ENCODE measurements at regions not wholly inside any gene's neighbourhood (a gene's known extent, or its start where the extent isn't known, plus 50 kb on each side); places are given as distances from the start of the nearest gene placed in this dataset.

GRCh38 chr17:6184508-6184907 lies 114.3 kb downstream of the WSCD1 start:
- WGBS, 2 experiments (ENCODE audit: extremely low coverage in 1 of 2, insufficient coverage in 1 of 2, insufficient read length in 1 of 2, insufficient replicate concordance in 2 of 2, low coverage in 1 of 2, low lambda C conversion rate in 2 of 2, missing lambda C conversion rate in 1 of 2), result 100% methylated on average over 3 of the region's 3 CpGs; no CpG with 5 or more reads in 1 of the 2 experiments
- Histone ChIP-seq H2BK15ac (ENCODE audit: low read length) (peak overlapping the region; percentile 81; the same call in 1 of the 2 replicates), H4K5ac (ENCODE audit: insufficient read length, low read depth, low read length) (no peak overlapping the region), H2BK120ac (replicated peaks; ENCODE audit: low read depth, low read length) (no peak overlapping the region), H2BK12ac (ENCODE audit: low read depth, low read length) (no peak overlapping the region), H3K79me1 (ENCODE audit: low read depth, low read length) (no peaks in the 10 kb centered on the region), H3K23ac (ENCODE audit: insufficient read length) (no peak overlapping the region), H2BK5ac (ENCODE audit: low read depth, low read length) (no peak overlapping the region), H3K18ac (ENCODE audit: extremely low read depth, low read length) (no peak overlapping the region), H3K4me1 (replicated peaks in 1 of 4; ENCODE audit: control insufficient read depth in 3 of 4, insufficient read depth in 4 of 4, low read length in 3 of 4) (peaks cover 0 to 5% (median 0%) of the 10 kb centered on the region in 4 experiments; a peak in 3 of 7 replicates), H3K23me2 (ENCODE audit: low read depth, low read length) (no peaks in the 10 kb centered on the region), H2BK20ac (ENCODE audit: low read length) (no peak overlapping the region), H2AK5ac (ENCODE audit: low read depth, low read length) (no peak overlapping the region), H4K20me1 (replicated peaks in 1 of 2; ENCODE audit: control insufficient read depth in 1 of 2, insufficient read depth in 2 of 2, low read length in 2 of 2) (no peaks in the 10 kb centered on the region), H3K9ac (replicated peaks in 1 of 4; ENCODE audit: extremely low read depth in 1 of 4, low read depth in 3 of 4, low read length in 3 of 4) (no peak overlapping the region), H4K91ac (replicated peaks; ENCODE audit: insufficient read length, low read length) (no peak overlapping the region), H3K56ac (replicated peaks; ENCODE audit: insufficient read length, low read depth, low read length) (no peak overlapping the region), H3K14ac (ENCODE audit: insufficient read length) (no peak overlapping the region), H3K9me3 (ENCODE audit: insufficient read depth in 2 of 2, low read depth in 1 of 2, low read length in 1 of 2) (no peaks in the 10 kb centered on the region), H4K8ac (ENCODE audit: extremely low read depth, insufficient read depth, low read length) (no peak overlapping the region), H3K27ac (ENCODE audit: low read depth, low read length) (no peak overlapping the region), H3K4ac (replicated peaks; ENCODE audit: insufficient read length, low read depth, low read length) (no peak overlapping the region), H3K79me2 (ENCODE audit: control insufficient read depth in 1 of 2, insufficient read depth in 2 of 2, low read length in 2 of 2) (no peaks in the 10 kb centered on the region), H2AFZ (ENCODE audit: low read length) (no peak overlapping the region), H3K4me2 (ENCODE audit: insufficient read depth in 1 of 2, low read depth in 2 of 2, low read length in 2 of 2) (no peak overlapping the region), H3K27me3 (replicated peaks in 1 of 4; ENCODE audit: control insufficient read depth in 3 of 4, extremely low read depth in 1 of 4, insufficient read depth in 3 of 4, low read length in 3 of 4) (no peaks in the 10 kb centered on the region), H3K4me3 (ENCODE audit: extremely low read depth in 1 of 4, insufficient read depth in 2 of 4, low read depth in 3 of 4, low read length in 4 of 4) (no peak overlapping the region), H3K36me3 (ENCODE audit: control insufficient read depth in 2 of 4, insufficient read depth in 4 of 4, low read length in 3 of 4) (no peaks in the 10 kb centered on the region)
- ChIA-PET CTCF (ENCODE audit: partially characterized antibody) (interaction anchor here (1.8 kb wide), 1 partner anchor 10 kb away, joined by 8 read pairs; no protein-coding TSS in a partner anchor), POLR2A (ENCODE audit: partially characterized antibody) (interaction anchor here (0.7 kb wide), 1 partner anchor 81 kb away, joined by 3 read pairs; no protein-coding TSS in a partner anchor)
- no peak for FAIRE-seq
- DNase-seq (ENCODE audit: low read depth in 1 of 2, low spot score in 2 of 2), result no peak
- no peak for TF ChIP-seq RFX5 (IDR thresholded peaks at IDR 0.05; ENCODE audit: borderline replicate concordance, low read depth, low read length)
- no peak for TF ChIP-seq TCF12 (IDR thresholded peaks at IDR 0.05; ENCODE audit: low read depth, low read length)
- TF ChIP-seq FOSL1 (IDR thresholded peaks at IDR 0.05; ENCODE audit: insufficient read depth, low read depth, low read length), result no peak
- TF ChIP-seq JUND (IDR thresholded peaks at IDR 0.05; ENCODE audit: low read length), result no peak
- TF ChIP-seq MAX (IDR thresholded peaks at IDR 0.05), result no peak
- no peak for TF ChIP-seq KDM4A (IDR thresholded peaks at IDR 0.05; ENCODE audit: low read depth, low read length, severe bottlenecking)
- TF ChIP-seq SP1 (IDR thresholded peaks at IDR 0.05; ENCODE audit: low read depth, low read length), result no peak
- TF ChIP-seq CHD1 (IDR thresholded peaks at IDR 0.05; ENCODE audit: low read depth, low read length), result no peak
- TF ChIP-seq HDAC6 (IDR thresholded peaks at IDR 0.05; ENCODE audit: low read depth, low read length), result no peak
- no peak for TF ChIP-seq JUN (IDR thresholded peaks at IDR 0.05; ENCODE audit: low read depth, low read length)
- TF ChIP-seq GABPA (IDR thresholded peaks at IDR 0.05; ENCODE audit: borderline replicate concordance, insufficient read depth, low read length), result no peak
- no peak for TF ChIP-seq EZH2 (IDR thresholded peaks at IDR 0.05; ENCODE audit: low read depth, low read length, severe bottlenecking)
- TF ChIP-seq CHD2 (IDR thresholded peaks at IDR 0.05; ENCODE audit: low read length), result no peak
- no peak for TF ChIP-seq TAF1 (IDR thresholded peaks at IDR 0.05; ENCODE audit: low read depth, low read length)
- no peak for TF ChIP-seq NRF1 (IDR thresholded peaks at IDR 0.05; ENCODE audit: low read depth, low read length)

Data from H1 (cell line).